ENCODE measurements at regions not wholly inside any gene's neighbourhood (a gene's known extent, or its start where the extent isn't known, plus 50 kb on each side); places are given as distances from the start of the nearest gene placed in this dataset.

DNA sequence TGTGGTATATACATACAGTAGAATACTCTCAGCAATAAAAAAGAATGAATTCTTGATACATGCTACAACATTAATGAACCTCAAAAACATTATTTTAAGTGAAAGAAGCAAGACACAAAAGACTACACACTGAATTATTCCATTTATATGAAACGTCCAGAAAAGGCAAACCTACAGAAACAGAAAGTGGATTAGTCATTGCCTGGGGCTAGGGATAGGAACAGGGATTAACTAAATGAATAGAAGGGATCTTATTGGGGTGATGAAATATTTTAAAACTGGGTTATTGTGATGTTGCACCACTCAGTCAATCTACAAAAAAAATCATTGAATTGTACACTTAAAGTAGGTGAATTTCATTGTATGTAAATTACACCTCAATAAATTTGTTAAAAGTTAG lies 326.7 kb downstream of the PIK3R1 start:
- ChIA-PET POLR2A (no interaction called here), CTCF (no interaction called here)
- H3K27ac ChIP-seq (ENCODE audit: low read depth in 1 of 2, low read length in 2 of 2), result no peak overlapping the region
- H3K36me3 Mint-ChIP-seq (ENCODE audit: low read depth), result no peaks in the 10 kb centered on the region
- H3K27me3 Mint-ChIP-seq, result peaks cover 48% of the 10 kb centered on the region
- H3K4me3 Mint-ChIP-seq, result no peak overlapping the region
- H3K4me1 ChIP-seq (ENCODE audit: insufficient read depth, low read length), result no peaks in the 10 kb centered on the region
- H3K9me3 ChIP-seq (ENCODE audit: control insufficient read depth in 1 of 2, insufficient read depth in 1 of 2, low read length in 2 of 2), result no peaks in the 10 kb centered on the region
- DNase-seq, result no peak
- H3K36me3 ChIP-seq (ENCODE audit: insufficient read depth, low read length), result no peaks in the 10 kb centered on the region
- no peaks in the 10 kb centered on the region for H3K9me3 Mint-ChIP-seq
- H3K27me3 ChIP-seq (ENCODE audit: control insufficient read depth in 1 of 2, insufficient read depth in 2 of 2, low read length in 2 of 2), result no peaks in the 10 kb centered on the region
- peaks cover 15% of the 10 kb centered on the region for H3K4me1 Mint-ChIP-seq (ENCODE audit: low read depth)
- H3K27ac Mint-ChIP-seq, result no peak overlapping the region
- intact Hi-C loops (cut with DNase I, micrococcal nuclease), result no loop called here
- no peak overlapping the region for H3K4me3 ChIP-seq (ENCODE audit: low read length)
- TF ChIP-seq, protein P1, sequence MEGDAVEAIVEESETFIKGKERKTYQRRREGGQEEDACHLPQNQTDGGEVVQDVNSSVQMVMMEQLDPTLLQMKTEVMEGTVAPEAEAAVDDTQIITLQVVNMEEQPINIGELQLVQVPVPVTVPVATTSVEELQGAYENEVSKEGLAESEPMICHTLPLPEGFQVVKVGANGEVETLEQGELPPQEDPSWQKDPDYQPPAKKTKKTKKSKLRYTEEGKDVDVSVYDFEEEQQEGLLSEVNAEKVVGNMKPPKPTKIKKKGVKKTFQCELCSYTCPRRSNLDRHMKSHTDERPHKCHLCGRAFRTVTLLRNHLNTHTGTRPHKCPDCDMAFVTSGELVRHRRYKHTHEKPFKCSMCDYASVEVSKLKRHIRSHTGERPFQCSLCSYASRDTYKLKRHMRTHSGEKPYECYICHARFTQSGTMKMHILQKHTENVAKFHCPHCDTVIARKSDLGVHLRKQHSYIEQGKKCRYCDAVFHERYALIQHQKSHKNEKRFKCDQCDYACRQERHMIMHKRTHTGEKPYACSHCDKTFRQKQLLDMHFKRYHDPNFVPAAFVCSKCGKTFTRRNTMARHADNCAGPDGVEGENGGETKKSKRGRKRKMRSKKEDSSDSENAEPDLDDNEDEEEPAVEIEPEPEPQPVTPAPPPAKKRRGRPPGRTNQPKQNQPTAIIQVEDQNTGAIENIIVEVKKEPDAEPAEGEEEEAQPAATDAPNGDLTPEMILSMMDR (IDR thresholded peaks at IDR 0.05), result no peak
- no peak for ATAC-seq (ENCODE audit: poor library complexity)

DNA sequence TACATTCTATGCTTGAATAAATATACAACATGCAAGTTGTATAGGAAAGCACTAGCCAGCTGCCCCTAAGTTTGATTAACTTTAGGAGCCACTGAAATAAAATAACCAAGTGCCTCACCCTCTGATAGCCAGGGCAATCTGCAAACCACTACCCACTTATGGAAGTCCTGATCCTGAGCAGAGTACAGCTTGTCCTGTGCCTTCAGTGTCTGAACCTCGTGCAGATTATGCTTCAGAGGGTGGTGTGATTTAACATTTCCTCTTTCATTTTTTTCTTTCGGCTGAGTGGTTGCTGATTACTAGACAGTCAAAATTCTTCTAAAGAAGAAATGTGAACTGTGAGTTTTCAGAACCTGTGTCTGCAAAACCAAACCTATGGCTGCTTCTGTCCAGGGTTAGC lies 327.7 kb downstream of the PIK3R1 start:
- intact Hi-C loops (cut with DNase I, micrococcal nuclease), result no loop called here
- H3K9me3 ChIP-seq (ENCODE audit: control insufficient read depth in 1 of 2, insufficient read depth in 1 of 2, low read length in 2 of 2), result no peaks in the 10 kb centered on the region
- TF ChIP-seq, protein P1 (IDR thresholded peaks at IDR 0.05), result no peak
- Mint-ChIP-seq H3K27me3 (peaks cover 43% of the 10 kb centered on the region), H3K27ac (no peak overlapping the region), H3K4me3 (no peak overlapping the region), H3K9me3 (no peaks in the 10 kb centered on the region), H3K4me1 (ENCODE audit: low read depth) (peaks cover 15% of the 10 kb centered on the region), H3K36me3 (ENCODE audit: low read depth) (no peaks in the 10 kb centered on the region)
- no peak for ATAC-seq (ENCODE audit: poor library complexity)
- H3K36me3 ChIP-seq (ENCODE audit: insufficient read depth, low read length), result no peaks in the 10 kb centered on the region
- H3K27me3 ChIP-seq (ENCODE audit: control insufficient read depth in 1 of 2, insufficient read depth in 2 of 2, low read length in 2 of 2), result no peaks in the 10 kb centered on the region
- H3K4me1 ChIP-seq (ENCODE audit: insufficient read depth, low read length), result no peaks in the 10 kb centered on the region
- ChIA-PET POLR2A (no interaction called here), CTCF (no interaction called here)
- no peak overlapping the region for H3K4me3 ChIP-seq (ENCODE audit: low read length)
- peak in 1 of 14 experiments; percentile 0 for DNase-seq
- no peak overlapping the region for H3K27ac ChIP-seq (ENCODE audit: low read depth in 1 of 2, low read length in 2 of 2)

DNA sequence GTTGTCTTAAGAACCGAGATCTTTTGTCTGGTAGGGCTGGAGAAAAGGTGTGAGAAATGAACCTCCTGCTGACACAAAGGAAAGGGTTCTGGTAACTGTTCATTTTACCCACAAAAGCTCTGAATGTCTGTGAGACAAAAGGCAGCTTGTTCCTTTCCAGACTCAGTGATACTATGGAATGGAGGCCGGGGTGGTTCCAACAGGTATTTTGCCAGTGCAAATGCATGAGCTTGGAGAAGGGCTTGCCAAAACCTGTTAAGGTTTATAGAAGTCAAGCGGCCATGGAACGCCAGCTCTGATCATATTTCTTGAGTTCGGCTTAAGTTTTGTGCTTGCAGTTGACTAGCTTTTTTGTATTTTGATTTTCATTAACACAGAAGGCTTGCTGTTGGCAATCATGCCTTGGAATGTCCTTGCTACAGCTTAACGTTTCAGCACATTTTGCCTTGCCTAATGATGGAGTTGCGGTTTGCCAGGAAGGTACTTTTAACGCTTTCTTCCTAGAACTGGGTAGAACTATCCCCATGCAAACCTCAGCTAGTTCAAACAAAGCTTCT lies 328.6 kb downstream of the PIK3R1 start:
- H3K4me1 ChIP-seq (ENCODE audit: insufficient read depth, low read length), result no peaks in the 10 kb centered on the region
- H3K27ac ChIP-seq (ENCODE audit: low read depth in 1 of 2, low read length in 2 of 2), result no peak overlapping the region
- intact Hi-C loops (cut with DNase I, micrococcal nuclease), result no loop called here
- H3K9me3 ChIP-seq (ENCODE audit: control insufficient read depth in 1 of 2, insufficient read depth in 1 of 2, low read length in 2 of 2), result no peaks in the 10 kb centered on the region
- no peak for DNase-seq
- Mint-ChIP-seq H3K27ac (no peak overlapping the region), H3K9me3 (no peaks in the 10 kb centered on the region), H3K27me3 (peaks cover 33% of the 10 kb centered on the region), H3K4me1 (ENCODE audit: low read depth) (peaks cover 15% of the 10 kb centered on the region), H3K36me3 (ENCODE audit: low read depth) (no peaks in the 10 kb centered on the region), H3K4me3 (no peak overlapping the region)
- ChIA-PET CTCF (interaction anchor here (1.2 kb wide), 1 partner anchor 29 kb away, joined by 3 read pairs; no protein-coding TSS in a partner anchor), POLR2A (no interaction called here)
- no peak overlapping the region for H3K4me3 ChIP-seq (ENCODE audit: low read length)
- H3K36me3 ChIP-seq (ENCODE audit: insufficient read depth, low read length), result no peaks in the 10 kb centered on the region
- H3K27me3 ChIP-seq (ENCODE audit: control insufficient read depth in 1 of 2, insufficient read depth in 2 of 2, low read length in 2 of 2), result no peaks in the 10 kb centered on the region
- ATAC-seq (ENCODE audit: poor library complexity), result no peak
- TF ChIP-seq, protein P1 (IDR thresholded peaks at IDR 0.05), result no peak

Data from CD4-positive, alpha-beta T cell (primary cell).